Hepatocyte (in vitro differentiated cells): ENCODE measurements at regions not wholly inside any gene's neighbourhood (a gene's known extent, or its start where the extent isn't known, plus 50 kb on each side); places are given as distances from the start of the nearest gene placed in this dataset.

ENCODE experiments used
- EZH2 ChIP-seq: fragments of 200-600 bp; sonication (generic); IDR thresholded peaks from 2 replicates; pipeline ENCODE4 v1.6.1; 2016; ENCODE audit warnings: antibody characterized with exemption, mild to moderate bottlenecking, borderline replicate concordance
- TF ChIP-seq, protein P1 (sequence below): fragments of 200-600 bp; sonication (generic); IDR thresholded peaks from 2 replicates; pipeline ENCODE4 v1.5.1; 2016; ENCODE audit warnings: antibody characterized with exemption, mild to moderate bottlenecking; ENCODE audit not compliant: poor library complexity

DNA sequence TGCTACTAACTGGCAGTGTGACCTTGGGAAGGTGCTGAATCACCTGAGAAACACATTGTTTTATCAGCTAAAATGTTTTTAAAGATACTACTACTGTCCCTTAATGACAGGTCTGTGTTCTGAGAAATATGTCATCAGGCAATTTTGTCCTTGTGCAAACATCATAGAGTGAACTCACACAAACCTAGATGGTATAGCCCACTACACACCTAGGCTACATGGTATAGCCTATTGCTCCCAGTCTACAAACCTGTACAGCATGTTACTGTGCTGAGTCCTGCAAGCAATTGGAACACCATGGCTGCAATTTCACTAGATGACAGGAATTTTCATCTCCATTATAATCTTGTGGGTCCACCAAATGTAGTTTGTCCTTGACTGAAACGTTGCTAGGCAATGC is 101.3 kb upstream of the GUCY1A1 start:
- TF ChIP-seq, protein P1, sequence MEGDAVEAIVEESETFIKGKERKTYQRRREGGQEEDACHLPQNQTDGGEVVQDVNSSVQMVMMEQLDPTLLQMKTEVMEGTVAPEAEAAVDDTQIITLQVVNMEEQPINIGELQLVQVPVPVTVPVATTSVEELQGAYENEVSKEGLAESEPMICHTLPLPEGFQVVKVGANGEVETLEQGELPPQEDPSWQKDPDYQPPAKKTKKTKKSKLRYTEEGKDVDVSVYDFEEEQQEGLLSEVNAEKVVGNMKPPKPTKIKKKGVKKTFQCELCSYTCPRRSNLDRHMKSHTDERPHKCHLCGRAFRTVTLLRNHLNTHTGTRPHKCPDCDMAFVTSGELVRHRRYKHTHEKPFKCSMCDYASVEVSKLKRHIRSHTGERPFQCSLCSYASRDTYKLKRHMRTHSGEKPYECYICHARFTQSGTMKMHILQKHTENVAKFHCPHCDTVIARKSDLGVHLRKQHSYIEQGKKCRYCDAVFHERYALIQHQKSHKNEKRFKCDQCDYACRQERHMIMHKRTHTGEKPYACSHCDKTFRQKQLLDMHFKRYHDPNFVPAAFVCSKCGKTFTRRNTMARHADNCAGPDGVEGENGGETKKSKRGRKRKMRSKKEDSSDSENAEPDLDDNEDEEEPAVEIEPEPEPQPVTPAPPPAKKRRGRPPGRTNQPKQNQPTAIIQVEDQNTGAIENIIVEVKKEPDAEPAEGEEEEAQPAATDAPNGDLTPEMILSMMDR: no peak
- no peak for TF ChIP-seq EZH2
